ENCODE measurements at regions not wholly inside any gene's neighbourhood (a gene's known extent, or its start where the extent isn't known, plus 50 kb on each side); places are given as distances from the start of the nearest gene placed in this dataset.

GRCh38 chr15:66945842-66946241 lies 119.6 kb upstream of the SMAD3 start:
- TF ChIP-seq CREB1 (IDR thresholded peaks at IDR 0.05; ENCODE audit: low read depth) = no peak
- no peak for TF ChIP-seq TEAD4 (IDR thresholded peaks at IDR 0.05)
- TF ChIP-seq EGR1 (IDR thresholded peaks at IDR 0.05) = no peak

- TF ChIP-seq TAF1 (IDR thresholded peaks at IDR 0.05; ENCODE audit: low read depth) = no peak
- TF ChIP-seq YY1 (IDR thresholded peaks at IDR 0.05; ENCODE audit: low read depth) = no peak
- peak; percentile 99 for TF ChIP-seq RAD21 (IDR thresholded peaks at IDR 0.05; ENCODE audit: low read depth)
Measured at GRCh38 chr15:66946578-66947164, 118.7 kb upstream of the SMAD3 start.

DNA sequence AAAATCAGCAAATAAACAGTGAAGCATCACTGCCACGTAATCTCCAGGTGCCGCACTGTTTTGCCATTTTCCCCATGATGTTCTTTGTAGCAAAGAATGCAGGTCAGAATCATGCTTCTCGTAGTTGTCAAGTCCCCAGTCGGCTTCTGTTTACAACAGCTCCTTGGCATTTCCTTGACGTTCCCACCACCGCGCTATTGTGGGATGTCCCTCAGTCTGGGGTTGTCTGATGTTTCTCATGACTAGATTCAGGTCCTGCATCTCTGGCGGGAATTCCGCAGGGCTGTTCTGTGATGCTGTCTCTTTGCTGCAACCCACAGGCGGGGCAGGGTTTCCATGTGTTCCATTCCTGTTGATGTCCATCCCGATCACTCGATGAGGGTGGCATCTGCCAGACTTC lies 117.9 kb upstream of the SMAD3 start:
- no peak for TF ChIP-seq USF1 (IDR thresholded peaks at IDR 0.05)
- TF ChIP-seq CREB1 (IDR thresholded peaks at IDR 0.05; ENCODE audit: low read depth) = no peak
- TF ChIP-seq TEAD4 (IDR thresholded peaks at IDR 0.05) = no peak
- TF ChIP-seq CEBPB (IDR thresholded peaks at IDR 0.05) = no peak
- TF ChIP-seq YY1 (IDR thresholded peaks at IDR 0.05; ENCODE audit: low read depth) = no peak
- no peak for TF ChIP-seq TAF1 (IDR thresholded peaks at IDR 0.05; ENCODE audit: low read depth)
- TF ChIP-seq EP300 (IDR thresholded peaks at IDR 0.05; ENCODE audit: borderline replicate concordance) = no peak
- TF ChIP-seq, protein P1, sequence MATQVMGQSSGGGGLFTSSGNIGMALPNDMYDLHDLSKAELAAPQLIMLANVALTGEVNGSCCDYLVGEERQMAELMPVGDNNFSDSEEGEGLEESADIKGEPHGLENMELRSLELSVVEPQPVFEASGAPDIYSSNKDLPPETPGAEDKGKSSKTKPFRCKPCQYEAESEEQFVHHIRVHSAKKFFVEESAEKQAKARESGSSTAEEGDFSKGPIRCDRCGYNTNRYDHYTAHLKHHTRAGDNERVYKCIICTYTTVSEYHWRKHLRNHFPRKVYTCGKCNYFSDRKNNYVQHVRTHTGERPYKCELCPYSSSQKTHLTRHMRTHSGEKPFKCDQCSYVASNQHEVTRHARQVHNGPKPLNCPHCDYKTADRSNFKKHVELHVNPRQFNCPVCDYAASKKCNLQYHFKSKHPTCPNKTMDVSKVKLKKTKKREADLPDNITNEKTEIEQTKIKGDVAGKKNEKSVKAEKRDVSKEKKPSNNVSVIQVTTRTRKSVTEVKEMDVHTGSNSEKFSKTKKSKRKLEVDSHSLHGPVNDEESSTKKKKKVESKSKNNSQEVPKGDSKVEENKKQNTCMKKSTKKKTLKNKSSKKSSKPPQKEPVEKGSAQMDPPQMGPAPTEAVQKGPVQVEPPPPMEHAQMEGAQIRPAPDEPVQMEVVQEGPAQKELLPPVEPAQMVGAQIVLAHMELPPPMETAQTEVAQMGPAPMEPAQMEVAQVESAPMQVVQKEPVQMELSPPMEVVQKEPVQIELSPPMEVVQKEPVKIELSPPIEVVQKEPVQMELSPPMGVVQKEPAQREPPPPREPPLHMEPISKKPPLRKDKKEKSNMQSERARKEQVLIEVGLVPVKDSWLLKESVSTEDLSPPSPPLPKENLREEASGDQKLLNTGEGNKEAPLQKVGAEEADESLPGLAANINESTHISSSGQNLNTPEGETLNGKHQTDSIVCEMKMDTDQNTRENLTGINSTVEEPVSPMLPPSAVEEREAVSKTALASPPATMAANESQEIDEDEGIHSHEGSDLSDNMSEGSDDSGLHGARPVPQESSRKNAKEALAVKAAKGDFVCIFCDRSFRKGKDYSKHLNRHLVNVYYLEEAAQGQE (IDR thresholded peaks at IDR 0.05; ENCODE audit: low read depth) = no peak
- no peak for TF ChIP-seq TCF12 (IDR thresholded peaks at IDR 0.05; ENCODE audit: low read depth)
- TF ChIP-seq NFIC (IDR thresholded peaks at IDR 0.05) = no peak
- no peak for TF ChIP-seq ZBTB7A (IDR thresholded peaks at IDR 0.05; ENCODE audit: low read depth)
- TF ChIP-seq FOXM1 (IDR thresholded peaks at IDR 0.05; ENCODE audit: borderline replicate concordance, low read depth) = no peak
- no peak for TF ChIP-seq RAD21 (IDR thresholded peaks at IDR 0.05; ENCODE audit: low read depth)
- TF ChIP-seq EGR1 (IDR thresholded peaks at IDR 0.05) = no peak
- TF ChIP-seq, protein P2, sequence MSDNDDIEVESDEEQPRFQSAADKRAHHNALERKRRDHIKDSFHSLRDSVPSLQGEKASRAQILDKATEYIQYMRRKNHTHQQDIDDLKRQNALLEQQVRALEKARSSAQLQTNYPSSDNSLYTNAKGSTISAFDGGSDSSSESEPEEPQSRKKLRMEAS (IDR thresholded peaks at IDR 0.05) = no peak

- TF ChIP-seq, protein P1 (IDR thresholded peaks at IDR 0.05; ENCODE audit: low read depth) = no peak
- TF ChIP-seq NFIC (IDR thresholded peaks at IDR 0.05) = no peak
- TF ChIP-seq TAF1 (IDR thresholded peaks at IDR 0.05; ENCODE audit: low read depth) = no peak
- no peak for TF ChIP-seq YY1 (IDR thresholded peaks at IDR 0.05; ENCODE audit: low read depth)
- TF ChIP-seq CREB1 (IDR thresholded peaks at IDR 0.05; ENCODE audit: low read depth) = no peak
- TF ChIP-seq TCF12 (IDR thresholded peaks at IDR 0.05; ENCODE audit: low read depth) = no peak
- no peak for TF ChIP-seq EGR1 (IDR thresholded peaks at IDR 0.05)
- no peak for TF ChIP-seq EP300 (IDR thresholded peaks at IDR 0.05; ENCODE audit: borderline replicate concordance)
- TF ChIP-seq FOXM1 (IDR thresholded peaks at IDR 0.05; ENCODE audit: borderline replicate concordance, low read depth) = no peak
- TF ChIP-seq ZBTB7A (IDR thresholded peaks at IDR 0.05; ENCODE audit: low read depth) = no peak
- no peak for TF ChIP-seq CEBPB (IDR thresholded peaks at IDR 0.05)
- TF ChIP-seq TEAD4 (IDR thresholded peaks at IDR 0.05) = no peak
- TF ChIP-seq RAD21 (IDR thresholded peaks at IDR 0.05; ENCODE audit: low read depth) = no peak
- TF ChIP-seq USF1 (IDR thresholded peaks at IDR 0.05) = no peak
- TF ChIP-seq, protein P2 (IDR thresholded peaks at IDR 0.05) = no peak
Measured at GRCh38 chr15:66948294-66948693, 117.1 kb upstream of the SMAD3 start.

GRCh38 chr15:66950114-66950513 lies 115.3 kb upstream of the SMAD3 start:
- TF ChIP-seq EGR1 (IDR thresholded peaks at IDR 0.05) (no peak), USF1 (IDR thresholded peaks at IDR 0.05) (no peak), ZBTB7A (IDR thresholded peaks at IDR 0.05; ENCODE audit: low read depth) (no peak), EP300 (IDR thresholded peaks at IDR 0.05; ENCODE audit: borderline replicate concordance) (no peak), CEBPB (IDR thresholded peaks at IDR 0.05) (no peak), NFIC (IDR thresholded peaks at IDR 0.05) (no peak), CREB1 (IDR thresholded peaks at IDR 0.05; ENCODE audit: low read depth) (no peak), TEAD4 (IDR thresholded peaks at IDR 0.05) (no peak), FOXM1 (IDR thresholded peaks at IDR 0.05; ENCODE audit: borderline replicate concordance, low read depth) (no peak)
